ENCODE measurements at regions not wholly inside any gene's neighbourhood (a gene's known extent, or its start where the extent isn't known, plus 50 kb on each side); places are given as distances from the start of the nearest gene placed in this dataset.

- no peak for DNase-seq (ENCODE audit: low spot score)
Observed at GRCh38 chr2:176468457-176469113, 199.3 kb downstream of the MTX2 start.

- no peak for DNase-seq (ENCODE audit: low spot score)
Observed at GRCh38 chr2:176470713-176471112, 201.5 kb downstream of the MTX2 start.

GRCh38 chr2:176471949-176472348 lies 202.7 kb downstream of the MTX2 start:
- DNase-seq (ENCODE audit: low spot score) = no peak

GRCh38 chr2:176473177-176473576 lies 203.9 kb downstream of the MTX2 start:
- no peak for DNase-seq (ENCODE audit: low spot score)

- DNase-seq (ENCODE audit: low spot score) = no peak
Observed at GRCh38 chr2:176473851-176474250, 204.6 kb downstream of the MTX2 start.

GRCh38 chr2:176477336-176477735 lies 208.1 kb downstream of the MTX2 start:
- no peak for DNase-seq (ENCODE audit: low spot score)

GRCh38 chr2:176479961-176480360 lies 210.7 kb downstream of the MTX2 start:
- DNase-seq (ENCODE audit: low spot score) = no peak

GRCh38 chr2:176482107-176482506 lies 212.9 kb downstream of the MTX2 start:
- DNase-seq (ENCODE audit: low spot score) = no peak

GRCh38 chr2:176483476-176483875 lies 214.2 kb downstream of the MTX2 start:
- DNase-seq (ENCODE audit: low spot score) = no peak

- no peak for DNase-seq (ENCODE audit: low spot score)
Observed at GRCh38 chr2:176483901-176484568, 214.8 kb downstream of the MTX2 start.

GRCh38 chr2:176484838-176485237 lies 215.6 kb downstream of the MTX2 start:
- DNase-seq (ENCODE audit: low spot score) = no peak

- no peak for DNase-seq (ENCODE audit: low spot score)
Observed at GRCh38 chr2:176488431-176488830, 219.2 kb downstream of the MTX2 start.

GRCh38 chr2:176490061-176490861 lies 221.0 kb downstream of the MTX2 start:
- DNase-seq (ENCODE audit: low spot score) = no peak

- DNase-seq (ENCODE audit: low spot score) = no peak
Observed at GRCh38 chr2:176491172-176491904, 222.1 kb downstream of the MTX2 start.

GRCh38 chr2:176492583-176492982 lies 223.3 kb downstream of the MTX2 start:
- no peak for DNase-seq (ENCODE audit: low spot score)

GRCh38 chr2:176493226-176493825 lies 224.1 kb downstream of the MTX2 start:
- no peak for DNase-seq (ENCODE audit: low spot score)

- no peak for DNase-seq (ENCODE audit: low spot score)
Observed at GRCh38 chr2:176493909-176494308, 224.7 kb downstream of the MTX2 start.

- no peak for DNase-seq (ENCODE audit: low spot score)
Observed at GRCh38 chr2:176494949-176495353, 225.7 kb downstream of the MTX2 start.

- DNase-seq (ENCODE audit: low spot score) = no peak
Observed at GRCh38 chr2:176495826-176496225, 226.6 kb downstream of the MTX2 start.

GRCh38 chr2:176496761-176497160 lies 227.5 kb downstream of the MTX2 start:
- DNase-seq (ENCODE audit: low spot score) = no peak

GRCh38 chr2:176500901-176501300 lies 231.7 kb downstream of the MTX2 start:
- DNase-seq (ENCODE audit: low spot score) = no peak

- no peak for DNase-seq (ENCODE audit: low spot score)
Observed at GRCh38 chr2:176501617-176502016, 232.4 kb downstream of the MTX2 start.
